A549 (cell line): ENCODE measurements at regions not wholly inside any gene's neighbourhood (a gene's known extent, or its start where the extent isn't known, plus 50 kb on each side); places are given as distances from the start of the nearest gene placed in this dataset.

Source experiments
- ATAC-seq, 2 experiments: fragments of 200-7000 bp in 1 of 2; fragments of >200 bp in 1 of 2; cut with Nextera tagmentation in 1 of 2; cut with Tn5 transposase in 1 of 2; 3 replicates each; pipeline versions ENCODE4 v1.8.0 to v1.9.1; 2018 to 2020; ENCODE audit warnings: mild to moderate bottlenecking in 1 of 2, moderate library complexity in 1 of 2
- CTCF ChIA-PET: fragments of 300-600 bp; sonication (Branson Sonifier 250); formaldehyde crosslinking; extraction: SDS; loops from one replicate; lab custom pipeline; 2021; ENCODE audit warnings: antibody characterized with exemption, inconsistent platforms; lab: Yijun Ruan, JAX
- POLR2A ChIA-PET: fragments of 350-600 bp; formaldehyde crosslinking; extraction: SDS; loops from one replicate; lab custom pipeline; 2021; ENCODE audit warnings: antibody characterized with exemption, inconsistent platforms; lab: Yijun Ruan, JAX
- DNase-seq, 2 experiments: peaks; one replicate each; pipeline versions ENCODE4 v3.0.0 to v3.0.0-alpha.2; 2011 to 2016; ENCODE audit warnings: low read depth in 1 of 2, low spot score in 1 of 2
- FAIRE-seq: peaks from 2 replicates; lab custom pipeline; 2011; peaks lifted over from hg19 to GRCh38; lab: Jason Lieb, UNC
- H3K27ac ChIP-seq, 2 experiments: fragments of >200 bp; sonication (Bioruptor Twin); formaldehyde crosslinking; 3 replicates each; pipeline ENCODE4 v1.5.1; 2016 to 2017
- H3K4me1 ChIP-seq: fragments of >200 bp; sonication (Bioruptor Twin); formaldehyde crosslinking; 3 replicates; pipeline ENCODE4 v1.6.1; 2016
- H3K4me2 ChIP-seq: fragments of >200 bp; sonication (Bioruptor Twin); formaldehyde crosslinking; 3 replicates; pipeline ENCODE4 v1.6.1; 2016
- H3K4me3 ChIP-seq: fragments of >200 bp; sonication (Bioruptor Twin); formaldehyde crosslinking; 3 replicates; pipeline ENCODE4 v1.5.1; 2016
- H3K9me3 ChIP-seq: fragments of >200 bp; sonication (Bioruptor Twin); formaldehyde crosslinking; 3 replicates; pipeline ENCODE4 v1.6.1; 2016
- CBX8 ChIP-seq: fragments of 200-600 bp; sonication (generic); IDR thresholded peaks from 2 replicates; pipeline ENCODE4 v1.6.1; 2016
- EHF ChIP-seq: fragments of 250-450 bp; sonication (Bioruptor Pico); IDR thresholded peaks from 2 replicates; pipeline ENCODE4 v1.5.0; 2020; ENCODE audit warnings: mild to moderate bottlenecking
- EHMT2 ChIP-seq: fragments of 200-600 bp; sonication (generic); IDR thresholded peaks from 2 replicates; pipeline ENCODE4 v1.6.1; 2016; ENCODE audit warnings: antibody characterized with exemption, low read depth, mild to moderate bottlenecking, moderate library complexity
- ESRRA ChIP-seq: fragments of 150-350 bp; IDR thresholded peaks from 2 replicates; pipeline ENCODE4 v1.6.1; 2014; ENCODE audit warnings: mild to moderate bottlenecking, low read length, borderline replicate concordance
- FOXS1 ChIP-seq: fragments of 250-450 bp; sonication (Bioruptor Pico); IDR thresholded peaks from 2 replicates; pipeline ENCODE4 v1.5.0; 2020; ENCODE audit warnings: mild to moderate bottlenecking, moderate library complexity
- HOXB13 ChIP-seq: fragments of 250-450 bp; sonication (Bioruptor Pico); IDR thresholded peaks from 2 replicates; pipeline ENCODE4 v1.5.0; 2020; ENCODE audit warnings: low read depth, mild to moderate bottlenecking, moderate library complexity
- JUN ChIP-seq, 2 experiments: fragments of >200 bp; sonication (Bioruptor Twin); formaldehyde crosslinking; IDR thresholded peaks; 2 replicates in 1 of 2; 3 replicates in 1 of 2; pipeline ENCODE4 v1.6.1; 2016 to 2017
- KDM5A ChIP-seq: fragments of 200-600 bp; sonication (generic); IDR thresholded peaks from 2 replicates; pipeline ENCODE4 v1.6.1; 2016; ENCODE audit warnings: antibody characterized with exemption, mild to moderate bottlenecking
- MAZ ChIP-seq: fragments of 150-350 bp; IDR thresholded peaks from 2 replicates; pipeline ENCODE4 v1.6.1; 2014; ENCODE audit warnings: antibody characterized with exemption, low read depth, low read length, borderline replicate concordance
- MYC ChIP-seq: IDR thresholded peaks from 2 replicates; pipeline ENCODE4 v1.6.1; 2012; ENCODE audit warnings: mild to moderate bottlenecking, inconsistent platforms, low read length, improper control_type of control experiment, borderline replicate concordance
- NFE2L2 ChIP-seq: fragments of 150-350 bp; conservative IDR thresholded peaks from 2 replicates; pipeline ENCODE4 v1.6.1; 2014; ENCODE audit warnings: low read length
- NPAS2 ChIP-seq: fragments of 250-450 bp; sonication (Bioruptor Pico); IDR thresholded peaks from 2 replicates; pipeline ENCODE4 v1.8.0; 2022; ENCODE audit warnings: mild to moderate bottlenecking, moderate library complexity, borderline replicate concordance
- POLR2AphosphoS2 ChIP-seq: conservative IDR thresholded peaks from 2 replicates; pipeline ENCODE4 v1.6.1; 2012; ENCODE audit warnings: low read length, improper control_type of control experiment, inconsistent platforms
- RARB ChIP-seq: fragments of 250-450 bp; sonication (Bioruptor Pico); IDR thresholded peaks from 2 replicates; pipeline ENCODE4 v1.8.0; 2021; ENCODE audit warnings: mild to moderate bottlenecking, moderate library complexity
- SMC3 ChIP-seq: fragments of >200 bp; sonication (Bioruptor Twin); formaldehyde crosslinking; IDR thresholded peaks from 3 replicates; pipeline ENCODE4 v1.6.1; 2018; ENCODE audit warnings: inconsistent platforms
- TFCP2L1 ChIP-seq: fragments of 250-450 bp; sonication (Bioruptor Pico); IDR thresholded peaks from 2 replicates; pipeline ENCODE4 v1.5.0; 2021; ENCODE audit warnings: mild to moderate bottlenecking
- TP53 ChIP-seq: fragments of 250-450 bp; sonication (Bioruptor Pico); IDR thresholded peaks from 2 replicates; pipeline ENCODE4 v1.5.0; 2021; ENCODE audit warnings: mild to moderate bottlenecking, moderate library complexity
- WGBS: methylation state at CpG from one replicate; pipeline ENCODE4 v1.1.6; 2017; ENCODE audit errors: missing lambda C conversion rate; 5-methylcytosine and 5-hydroxymethylcytosine counted together
- TF ChIP-seq, protein P1 (sequence below): fragments of 200-600 bp; sonication (generic); IDR thresholded peaks from 2 replicates; pipeline ENCODE4 v1.6.1; 2016; ENCODE audit warnings: antibody characterized with exemption, mild to moderate bottlenecking, moderate library complexity
- TF ChIP-seq, protein P2 (sequence below): fragments of 450-650 bp; IDR thresholded peaks from 2 replicates; pipeline ENCODE4 v1.6.1; 2014; ENCODE audit warnings: antibody characterized with exemption
- TF ChIP-seq, protein P3 (sequence below): fragments of >200 bp; sonication (Bioruptor Twin); formaldehyde crosslinking; IDR thresholded peaks from 3 replicates; pipeline ENCODE4 v1.5.1; 2016
- TF ChIP-seq, protein P4 (sequence below): fragments of 250-450 bp; sonication (Bioruptor Pico); IDR thresholded peaks from 2 replicates; pipeline ENCODE4 v1.5.0; 2021; ENCODE audit warnings: mild to moderate bottlenecking, moderate library complexity, borderline replicate concordance

DNA sequence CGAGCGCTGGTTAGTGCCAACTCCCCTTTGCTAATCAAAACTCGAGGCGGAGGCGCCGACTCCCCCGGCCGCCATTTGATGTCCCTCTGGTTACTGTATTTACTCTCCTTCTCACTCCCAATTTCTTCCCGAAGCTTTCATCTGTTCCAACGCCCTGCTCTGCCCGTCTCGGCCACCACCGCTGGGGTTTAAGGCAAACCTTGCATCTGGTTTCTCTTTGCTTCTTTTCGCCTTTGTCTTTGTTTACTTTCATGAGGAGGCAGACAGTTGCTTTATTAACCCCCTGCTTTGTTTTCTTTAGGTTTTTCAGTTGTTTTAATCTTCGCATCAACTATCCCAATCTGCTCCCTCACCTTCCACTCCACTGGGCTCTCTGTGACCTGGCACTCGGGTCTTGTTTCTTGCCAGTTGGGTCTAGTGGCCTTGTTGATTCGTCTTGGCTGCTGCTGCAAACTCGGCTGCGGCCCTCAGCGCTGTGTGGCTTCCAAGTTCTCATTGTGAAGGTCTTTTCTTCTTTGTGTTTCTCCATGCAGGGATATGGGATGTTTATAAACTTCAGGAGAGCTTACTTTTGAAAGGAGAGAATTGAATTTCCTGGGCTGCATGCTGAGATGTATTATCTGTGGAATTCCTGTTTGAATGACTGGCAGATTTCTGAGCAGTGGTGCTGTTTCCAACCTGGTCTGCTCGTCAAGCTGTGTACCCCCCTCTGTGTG is 155.1 kb downstream of the CDC5L start:
- POLR2A ChIA-PET = no interaction called here
- H3K4me3 ChIP-seq = no peak overlapping the region
- ATAC-seq (no peak), FAIRE-seq (no peak), DNase-seq (no peak)
- WGBS = 66% methylated on average over 20 of the region's 21 CpGs
- no peaks in the 10 kb centered on the region for H3K4me1 ChIP-seq
- H3K27ac ChIP-seq = no peak overlapping the region
- no peaks in the 10 kb centered on the region for H3K9me3 ChIP-seq
- CTCF ChIA-PET = no interaction called here
- TF ChIP-seq, protein P1, sequence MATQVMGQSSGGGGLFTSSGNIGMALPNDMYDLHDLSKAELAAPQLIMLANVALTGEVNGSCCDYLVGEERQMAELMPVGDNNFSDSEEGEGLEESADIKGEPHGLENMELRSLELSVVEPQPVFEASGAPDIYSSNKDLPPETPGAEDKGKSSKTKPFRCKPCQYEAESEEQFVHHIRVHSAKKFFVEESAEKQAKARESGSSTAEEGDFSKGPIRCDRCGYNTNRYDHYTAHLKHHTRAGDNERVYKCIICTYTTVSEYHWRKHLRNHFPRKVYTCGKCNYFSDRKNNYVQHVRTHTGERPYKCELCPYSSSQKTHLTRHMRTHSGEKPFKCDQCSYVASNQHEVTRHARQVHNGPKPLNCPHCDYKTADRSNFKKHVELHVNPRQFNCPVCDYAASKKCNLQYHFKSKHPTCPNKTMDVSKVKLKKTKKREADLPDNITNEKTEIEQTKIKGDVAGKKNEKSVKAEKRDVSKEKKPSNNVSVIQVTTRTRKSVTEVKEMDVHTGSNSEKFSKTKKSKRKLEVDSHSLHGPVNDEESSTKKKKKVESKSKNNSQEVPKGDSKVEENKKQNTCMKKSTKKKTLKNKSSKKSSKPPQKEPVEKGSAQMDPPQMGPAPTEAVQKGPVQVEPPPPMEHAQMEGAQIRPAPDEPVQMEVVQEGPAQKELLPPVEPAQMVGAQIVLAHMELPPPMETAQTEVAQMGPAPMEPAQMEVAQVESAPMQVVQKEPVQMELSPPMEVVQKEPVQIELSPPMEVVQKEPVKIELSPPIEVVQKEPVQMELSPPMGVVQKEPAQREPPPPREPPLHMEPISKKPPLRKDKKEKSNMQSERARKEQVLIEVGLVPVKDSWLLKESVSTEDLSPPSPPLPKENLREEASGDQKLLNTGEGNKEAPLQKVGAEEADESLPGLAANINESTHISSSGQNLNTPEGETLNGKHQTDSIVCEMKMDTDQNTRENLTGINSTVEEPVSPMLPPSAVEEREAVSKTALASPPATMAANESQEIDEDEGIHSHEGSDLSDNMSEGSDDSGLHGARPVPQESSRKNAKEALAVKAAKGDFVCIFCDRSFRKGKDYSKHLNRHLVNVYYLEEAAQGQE = no peak
- TF ChIP-seq NFE2L2 = peak; percentile 26; the same call in 1 of the 2 replicates
- H3K4me2 ChIP-seq = no peak overlapping the region

DNA sequence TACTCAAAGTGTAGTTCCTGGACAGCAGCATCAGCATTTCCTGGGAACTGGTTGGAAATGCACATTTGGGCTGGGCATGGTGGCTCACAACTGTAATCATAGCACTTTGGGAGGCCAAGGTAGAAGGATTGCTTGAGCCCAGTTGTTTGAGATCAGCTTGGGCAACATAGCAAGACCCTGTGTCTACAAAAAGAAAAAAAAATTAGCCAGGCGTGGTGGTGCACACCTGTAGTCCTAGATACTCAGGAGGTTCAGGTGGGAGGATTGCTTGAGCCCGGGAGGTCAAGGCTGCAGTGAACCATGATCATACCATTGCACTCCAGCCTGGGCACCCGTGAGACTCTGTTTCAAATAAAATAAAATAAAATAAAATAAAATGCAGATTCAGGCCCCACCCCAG is 156.2 kb downstream of the CDC5L start:
- Histone ChIP-seq H3K27ac (no peak overlapping the region), H3K4me3 (no peak overlapping the region), H3K4me2 (no peak overlapping the region), H3K9me3 (no peaks in the 10 kb centered on the region), H3K4me1 (no peaks in the 10 kb centered on the region)
- no peak for TF ChIP-seq KDM5A
- no peak for TF ChIP-seq EHMT2
- no peak for TF ChIP-seq SMC3
- TF ChIP-seq RARB = no peak
- TF ChIP-seq CBX8 = no peak
- no peak for TF ChIP-seq TFCP2L1 (CRISPR knock-in tag)
- TF ChIP-seq, protein P2, sequence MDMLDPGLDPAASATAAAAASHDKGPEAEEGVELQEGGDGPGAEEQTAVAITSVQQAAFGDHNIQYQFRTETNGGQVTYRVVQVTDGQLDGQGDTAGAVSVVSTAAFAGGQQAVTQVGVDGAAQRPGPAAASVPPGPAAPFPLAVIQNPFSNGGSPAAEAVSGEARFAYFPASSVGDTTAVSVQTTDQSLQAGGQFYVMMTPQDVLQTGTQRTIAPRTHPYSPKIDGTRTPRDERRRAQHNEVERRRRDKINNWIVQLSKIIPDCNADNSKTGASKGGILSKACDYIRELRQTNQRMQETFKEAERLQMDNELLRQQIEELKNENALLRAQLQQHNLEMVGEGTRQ = no peak
- TF ChIP-seq JUN (IDR thresholded peaks at IDR 0.05) = no peak
- TF ChIP-seq NPAS2 = no peak
- TF ChIP-seq MYC = no peak
- TF ChIP-seq TP53 (CRISPR knock-in tag) = no peak
- no peak for TF ChIP-seq HOXB13 (CRISPR knock-in tag)
- no peak for TF ChIP-seq EHF (CRISPR knock-in tag)
- no peak for TF ChIP-seq ESRRA
- FAIRE-seq (no peak), ATAC-seq (no peak), DNase-seq (no peak)
- WGBS = 27% methylated on average over 3 of the region's 3 CpGs
- POLR2A ChIA-PET = no interaction called here
- CTCF ChIA-PET = no interaction called here

DNA sequence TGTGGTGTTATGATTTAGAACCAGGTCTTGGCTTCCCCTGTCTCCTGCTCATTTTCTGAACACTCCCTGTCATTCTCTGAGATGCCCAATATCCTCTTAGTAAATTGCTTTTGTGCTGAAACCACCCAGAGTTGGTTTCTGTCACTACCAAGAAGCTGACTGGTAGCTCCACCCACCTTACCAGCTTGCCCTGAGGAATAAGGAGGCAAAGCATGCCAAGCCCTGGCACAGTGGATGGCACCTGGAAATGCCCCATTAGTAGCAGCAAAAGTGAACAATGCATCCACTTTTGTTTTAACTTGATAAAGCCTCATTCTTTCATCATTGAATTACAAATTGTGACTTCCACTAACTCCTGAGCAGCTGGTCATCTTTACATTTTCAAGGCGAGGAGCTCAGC is 157.7 kb downstream of the CDC5L start:
- Histone ChIP-seq H3K4me1 (no peaks in the 10 kb centered on the region), H3K9me3 (no peaks in the 10 kb centered on the region), H3K4me3 (no peak overlapping the region), H3K4me2 (no peak overlapping the region), H3K27ac (no peak overlapping the region)
- CTCF ChIA-PET = no interaction called here
- POLR2A ChIA-PET = no interaction called here
- no peak for ATAC-seq
- FAIRE-seq = no peak
- WGBS = 24% methylated on average over 1 of the region's 1 CpG
- DNase-seq = no peak
- no peak for TF ChIP-seq MAZ
- TF ChIP-seq EHF (CRISPR knock-in tag) = no peak
- TF ChIP-seq POLR2AphosphoS2 = no peak
- TF ChIP-seq HOXB13 (CRISPR knock-in tag) = no peak
- TF ChIP-seq FOXS1 (CRISPR knock-in tag) = no peak
- TF ChIP-seq TFCP2L1 (CRISPR knock-in tag) = no peak
- TF ChIP-seq, protein P3, sequence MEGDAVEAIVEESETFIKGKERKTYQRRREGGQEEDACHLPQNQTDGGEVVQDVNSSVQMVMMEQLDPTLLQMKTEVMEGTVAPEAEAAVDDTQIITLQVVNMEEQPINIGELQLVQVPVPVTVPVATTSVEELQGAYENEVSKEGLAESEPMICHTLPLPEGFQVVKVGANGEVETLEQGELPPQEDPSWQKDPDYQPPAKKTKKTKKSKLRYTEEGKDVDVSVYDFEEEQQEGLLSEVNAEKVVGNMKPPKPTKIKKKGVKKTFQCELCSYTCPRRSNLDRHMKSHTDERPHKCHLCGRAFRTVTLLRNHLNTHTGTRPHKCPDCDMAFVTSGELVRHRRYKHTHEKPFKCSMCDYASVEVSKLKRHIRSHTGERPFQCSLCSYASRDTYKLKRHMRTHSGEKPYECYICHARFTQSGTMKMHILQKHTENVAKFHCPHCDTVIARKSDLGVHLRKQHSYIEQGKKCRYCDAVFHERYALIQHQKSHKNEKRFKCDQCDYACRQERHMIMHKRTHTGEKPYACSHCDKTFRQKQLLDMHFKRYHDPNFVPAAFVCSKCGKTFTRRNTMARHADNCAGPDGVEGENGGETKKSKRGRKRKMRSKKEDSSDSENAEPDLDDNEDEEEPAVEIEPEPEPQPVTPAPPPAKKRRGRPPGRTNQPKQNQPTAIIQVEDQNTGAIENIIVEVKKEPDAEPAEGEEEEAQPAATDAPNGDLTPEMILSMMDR = no peak
- TF ChIP-seq, protein P1 = no peak
- TF ChIP-seq, protein P4, sequence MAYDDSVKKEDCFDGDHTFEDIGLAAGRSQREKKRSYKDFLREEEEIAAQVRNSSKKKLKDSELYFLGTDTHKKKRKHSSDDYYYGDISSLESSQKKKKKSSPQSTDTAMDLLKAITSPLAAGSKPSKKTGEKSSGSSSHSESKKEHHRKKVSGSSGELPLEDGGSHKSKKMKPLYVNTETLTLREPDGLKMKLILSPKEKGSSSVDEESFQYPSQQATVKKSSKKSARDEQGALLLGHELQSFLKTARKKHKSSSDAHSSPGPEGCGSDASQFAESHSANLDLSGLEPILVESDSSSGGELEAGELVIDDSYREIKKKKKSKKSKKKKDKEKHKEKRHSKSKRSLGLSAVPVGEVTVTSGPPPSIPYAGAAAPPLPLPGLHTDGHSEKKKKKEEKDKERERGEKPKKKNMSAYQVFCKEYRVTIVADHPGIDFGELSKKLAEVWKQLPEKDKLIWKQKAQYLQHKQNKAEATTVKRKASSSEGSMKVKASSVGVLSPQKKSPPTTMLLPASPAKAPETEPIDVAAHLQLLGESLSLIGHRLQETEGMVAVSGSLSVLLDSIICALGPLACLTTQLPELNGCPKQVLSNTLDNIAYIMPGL (CRISPR knock-in tag) = no peak
